ENCODE measurements at regions not wholly inside any gene's neighbourhood (a gene's known extent, or its start where the extent isn't known, plus 50 kb on each side); places are given as distances from the start of the nearest gene placed in this dataset.
A peak's percentile ranks its signal among the peaks of the same experiment; 100 is the strongest.

GRCh38 chr5:118611332-118611945, 376.9 kb downstream of the DTWD2 start:
- TF ChIP-seq, protein P1, sequence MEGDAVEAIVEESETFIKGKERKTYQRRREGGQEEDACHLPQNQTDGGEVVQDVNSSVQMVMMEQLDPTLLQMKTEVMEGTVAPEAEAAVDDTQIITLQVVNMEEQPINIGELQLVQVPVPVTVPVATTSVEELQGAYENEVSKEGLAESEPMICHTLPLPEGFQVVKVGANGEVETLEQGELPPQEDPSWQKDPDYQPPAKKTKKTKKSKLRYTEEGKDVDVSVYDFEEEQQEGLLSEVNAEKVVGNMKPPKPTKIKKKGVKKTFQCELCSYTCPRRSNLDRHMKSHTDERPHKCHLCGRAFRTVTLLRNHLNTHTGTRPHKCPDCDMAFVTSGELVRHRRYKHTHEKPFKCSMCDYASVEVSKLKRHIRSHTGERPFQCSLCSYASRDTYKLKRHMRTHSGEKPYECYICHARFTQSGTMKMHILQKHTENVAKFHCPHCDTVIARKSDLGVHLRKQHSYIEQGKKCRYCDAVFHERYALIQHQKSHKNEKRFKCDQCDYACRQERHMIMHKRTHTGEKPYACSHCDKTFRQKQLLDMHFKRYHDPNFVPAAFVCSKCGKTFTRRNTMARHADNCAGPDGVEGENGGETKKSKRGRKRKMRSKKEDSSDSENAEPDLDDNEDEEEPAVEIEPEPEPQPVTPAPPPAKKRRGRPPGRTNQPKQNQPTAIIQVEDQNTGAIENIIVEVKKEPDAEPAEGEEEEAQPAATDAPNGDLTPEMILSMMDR (optimal IDR thresholded peaks at IDR 0.05 in 1 of 3, IDR thresholded peaks at IDR 0.05 in 1 of 3, conservative IDR thresholded peaks at IDR 0.05 in 1 of 3; ENCODE audit: extremely low read depth in 1 of 3, insufficient read depth in 2 of 3, low read length in 3 of 3) = peak; percentile 59 to 80 (median 69)
- no peak for TF ChIP-seq EZH2 (IDR thresholded peaks at IDR 0.05; ENCODE audit: low read length)
- Histone ChIP-seq H4K20me1 (ENCODE audit: control insufficient read depth, extremely low read depth, insufficient read depth, low read length) (no peaks in the 10 kb centered on the region), H3K79me2 (ENCODE audit: control insufficient read depth, insufficient read depth, low read length) (no peaks in the 10 kb centered on the region), H3K27ac (ENCODE audit: control insufficient read depth, insufficient read depth, low read length) (no peak overlapping the region), H3K9ac (ENCODE audit: control insufficient read depth, extremely low read depth, insufficient read depth, low read length) (no peak overlapping the region), H2AFZ (ENCODE audit: control insufficient read depth, low read length) (no peak overlapping the region), H3K4me1 (ENCODE audit: control insufficient read depth, extremely low read depth, insufficient read depth, low read length) (no peaks in the 10 kb centered on the region), H3K4me3 (ENCODE audit: control insufficient read depth in 2 of 3, extremely low read depth in 1 of 3, insufficient read depth in 2 of 3, low read depth in 1 of 3, low read length in 3 of 3) (no peak overlapping the region), H3K36me3 (ENCODE audit: control insufficient read depth in 2 of 2, extremely low read depth in 1 of 2, insufficient read depth in 2 of 2, low read length in 2 of 2) (no peaks in the 10 kb centered on the region), H3K27me3 (ENCODE audit: control insufficient read depth, extremely low read depth, insufficient read depth, low read length) (no peaks in the 10 kb centered on the region), H3K9me1 (ENCODE audit: control insufficient read depth, extremely low read depth, insufficient read depth, low read length) (no peaks in the 10 kb centered on the region), H3K4me2 (ENCODE audit: control insufficient read depth, extremely low read depth, insufficient read depth, low read depth, low read length) (no peak overlapping the region), H3K9me3 (ENCODE audit: control insufficient read depth, low read depth, low read length) (no peaks in the 10 kb centered on the region)
- peak; percentile 1 for DNase-seq (ENCODE audit: low read depth, low spot score)
- dilution Hi-C loops (cut with MboI; ENCODE audit: extremely low pct_ligation_motif_present, low sequenced_read_pairs) = no loop called here
- FAIRE-seq = peak; percentile 63

GRCh38 chr5:118606940-118607339, 381.4 kb downstream of the DTWD2 start:
- Histone ChIP-seq H4K20me1 (ENCODE audit: control insufficient read depth, extremely low read depth, insufficient read depth, low read length) (no peaks in the 10 kb centered on the region), H3K9ac (ENCODE audit: control insufficient read depth, extremely low read depth, insufficient read depth, low read length) (no peak overlapping the region), H3K4me3 (ENCODE audit: control insufficient read depth in 2 of 3, extremely low read depth in 1 of 3, insufficient read depth in 2 of 3, low read depth in 1 of 3, low read length in 3 of 3) (no peak overlapping the region), H3K79me2 (ENCODE audit: control insufficient read depth, insufficient read depth, low read length) (no peaks in the 10 kb centered on the region), H3K9me3 (ENCODE audit: control insufficient read depth, low read depth, low read length) (no peaks in the 10 kb centered on the region), H3K36me3 (ENCODE audit: control insufficient read depth in 2 of 2, extremely low read depth in 1 of 2, insufficient read depth in 2 of 2, low read length in 2 of 2) (no peaks in the 10 kb centered on the region), H3K27me3 (ENCODE audit: control insufficient read depth, extremely low read depth, insufficient read depth, low read length) (no peaks in the 10 kb centered on the region), H3K9me1 (ENCODE audit: control insufficient read depth, extremely low read depth, insufficient read depth, low read length) (no peaks in the 10 kb centered on the region), H3K4me2 (ENCODE audit: control insufficient read depth, extremely low read depth, insufficient read depth, low read depth, low read length) (no peak overlapping the region), H3K4me1 (ENCODE audit: control insufficient read depth, extremely low read depth, insufficient read depth, low read length) (no peaks in the 10 kb centered on the region), H3K27ac (ENCODE audit: control insufficient read depth, insufficient read depth, low read length) (no peak overlapping the region), H2AFZ (ENCODE audit: control insufficient read depth, low read length) (no peak overlapping the region)
- dilution Hi-C loops (cut with MboI; ENCODE audit: extremely low pct_ligation_motif_present, low sequenced_read_pairs) = no loop called here
- no peak for DNase-seq (ENCODE audit: low read depth, low spot score)
- no peak for FAIRE-seq
- TF ChIP-seq EZH2 (IDR thresholded peaks at IDR 0.05; ENCODE audit: low read length) = no peak
- TF ChIP-seq, protein P1 (optimal IDR thresholded peaks at IDR 0.05 in 1 of 3, IDR thresholded peaks at IDR 0.05 in 1 of 3, conservative IDR thresholded peaks at IDR 0.05 in 1 of 3; ENCODE audit: extremely low read depth in 1 of 3, insufficient read depth in 2 of 3, low read length in 3 of 3) = peak in 1 of 3 experiments; percentile 9

All from keratinocyte (primary cell).